ENCODE measurements at regions not wholly inside any gene's neighbourhood (a gene's known extent, or its start where the extent isn't known, plus 50 kb on each side); places are given as distances from the start of the nearest gene placed in this dataset.

DNA sequence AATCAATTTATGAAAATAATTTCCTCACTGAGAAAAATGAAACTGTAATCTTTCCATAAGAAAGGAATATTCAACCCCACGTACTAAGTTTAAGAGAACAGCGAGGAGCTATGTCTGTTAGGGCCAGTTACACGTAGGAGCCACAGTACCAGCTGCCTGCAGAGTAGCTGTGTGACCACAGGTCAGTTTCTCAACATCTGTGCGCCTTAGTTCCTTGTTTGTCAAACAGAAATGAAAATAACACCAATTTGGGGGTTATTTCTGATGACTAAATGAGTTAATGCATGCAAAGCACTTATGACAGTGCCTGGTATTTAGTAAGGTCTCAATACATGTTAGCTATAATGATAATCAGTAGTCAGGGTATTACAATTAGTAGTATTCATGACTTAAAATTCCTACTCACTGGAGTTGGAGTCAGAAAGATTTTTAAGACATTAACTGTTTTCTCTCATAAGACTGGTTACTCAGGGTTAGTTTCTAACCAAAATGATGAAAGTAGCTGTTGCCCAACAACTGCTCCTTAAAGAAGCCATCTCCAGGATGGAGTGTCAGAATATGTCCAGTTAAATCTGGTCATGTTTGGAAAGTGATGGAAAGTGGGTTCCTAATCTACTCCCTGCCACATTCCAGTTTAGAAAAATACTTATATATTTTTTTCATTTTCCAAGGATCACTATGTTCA, 85.8 kb upstream of the ZNF648 start:
- no peak for DNase-seq

DNA sequence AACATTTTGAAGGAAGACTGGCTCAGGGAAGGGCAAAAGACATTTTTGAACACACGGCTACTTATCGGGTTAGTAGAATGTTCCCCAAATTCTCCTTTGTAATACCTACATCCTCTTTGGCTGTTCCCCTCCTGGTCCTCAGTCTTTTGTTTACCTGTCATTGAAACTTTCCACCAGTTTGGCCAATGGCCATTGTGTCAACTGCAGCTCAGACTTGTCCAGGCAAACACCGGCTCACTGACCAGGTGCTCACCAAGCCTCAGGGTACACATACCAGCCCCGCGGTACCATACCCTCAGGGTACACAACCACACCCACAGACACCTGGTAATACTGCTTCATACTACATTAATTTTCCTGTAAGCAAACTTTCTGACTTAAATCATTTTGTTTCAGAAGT, 84.8 kb upstream of the ZNF648 start:
- no peak for DNase-seq

DNA sequence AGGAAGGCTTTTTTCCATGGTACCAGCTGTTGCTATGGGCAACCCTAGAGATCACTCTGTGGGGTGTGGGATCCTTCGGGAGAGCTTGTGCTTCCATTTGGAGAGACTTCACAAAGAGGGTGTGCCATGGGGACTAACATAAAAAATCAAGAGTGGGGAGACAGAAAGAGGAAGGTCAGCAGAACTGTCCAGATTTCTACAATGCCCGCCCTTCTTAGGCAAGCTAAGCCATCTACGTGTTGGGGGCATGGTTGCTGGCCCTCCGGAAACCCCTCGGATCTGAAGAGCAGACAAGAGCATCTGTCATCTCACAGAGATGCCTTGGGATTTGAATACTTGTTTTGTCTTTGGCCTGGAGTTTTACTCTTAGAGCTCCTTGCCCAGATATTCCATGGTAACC, 83.9 kb upstream of the ZNF648 start:
- no peak for DNase-seq

DNA sequence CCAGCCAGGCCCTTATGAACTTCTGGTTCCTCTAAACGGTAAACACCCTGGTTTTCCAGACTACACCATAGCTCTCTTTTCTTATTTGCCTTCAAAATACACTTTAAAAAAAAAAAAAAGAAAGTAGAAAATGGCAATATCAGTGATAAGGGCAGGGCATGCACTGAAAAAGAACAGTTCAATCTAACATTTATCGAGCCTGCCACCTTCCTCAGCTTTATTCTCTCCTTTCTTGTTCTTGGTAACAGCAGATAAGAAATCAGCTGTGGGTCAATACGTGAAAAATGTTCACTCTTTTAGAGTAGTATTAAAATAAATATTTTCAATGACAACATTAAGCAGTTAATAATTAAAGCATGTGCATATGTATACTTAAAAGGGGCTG, 83.1 kb upstream of the ZNF648 start:
- DNase-seq: no peak

DNA sequence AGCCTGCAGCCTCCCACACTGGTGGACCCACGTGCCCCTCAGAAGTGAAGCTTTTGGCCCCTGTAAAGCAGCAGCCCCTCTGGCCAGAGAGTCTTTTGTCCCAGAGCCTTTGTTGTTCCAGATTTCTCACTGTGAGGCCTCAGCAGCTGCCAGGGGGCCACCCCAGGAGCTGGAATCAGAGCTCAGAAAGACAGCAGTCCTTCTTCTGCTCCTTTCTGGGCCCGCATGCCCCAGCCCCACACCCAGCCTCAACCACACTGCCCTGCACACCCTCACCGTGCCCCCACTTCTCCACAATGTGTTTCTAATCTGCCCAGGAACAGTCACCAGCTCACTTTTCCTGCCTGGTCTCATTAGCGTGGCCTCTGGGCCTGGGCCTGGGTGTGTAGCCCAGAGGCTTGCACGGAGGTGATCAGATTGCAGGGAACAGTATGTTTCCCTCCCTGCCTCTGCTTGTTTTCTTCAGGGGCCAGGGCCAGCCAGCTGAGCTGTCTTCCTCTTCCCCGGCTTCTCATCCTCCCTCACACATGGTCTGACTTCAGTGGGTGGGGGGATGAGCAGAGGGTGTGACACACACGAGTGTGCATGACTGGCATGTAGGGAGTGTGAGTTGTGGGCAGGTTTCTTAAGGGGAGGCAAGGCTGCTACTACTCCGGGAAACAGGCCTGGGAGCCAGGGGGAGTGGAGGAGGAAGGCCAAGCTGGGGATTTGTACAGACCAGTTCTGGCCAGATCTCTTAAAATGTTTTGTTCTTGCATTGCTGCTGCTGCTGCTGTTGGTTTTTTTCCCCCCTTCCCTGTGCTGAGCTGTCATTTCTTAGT, 82.5 kb upstream of the ZNF648 start:
- DNase-seq: no peak

DNA sequence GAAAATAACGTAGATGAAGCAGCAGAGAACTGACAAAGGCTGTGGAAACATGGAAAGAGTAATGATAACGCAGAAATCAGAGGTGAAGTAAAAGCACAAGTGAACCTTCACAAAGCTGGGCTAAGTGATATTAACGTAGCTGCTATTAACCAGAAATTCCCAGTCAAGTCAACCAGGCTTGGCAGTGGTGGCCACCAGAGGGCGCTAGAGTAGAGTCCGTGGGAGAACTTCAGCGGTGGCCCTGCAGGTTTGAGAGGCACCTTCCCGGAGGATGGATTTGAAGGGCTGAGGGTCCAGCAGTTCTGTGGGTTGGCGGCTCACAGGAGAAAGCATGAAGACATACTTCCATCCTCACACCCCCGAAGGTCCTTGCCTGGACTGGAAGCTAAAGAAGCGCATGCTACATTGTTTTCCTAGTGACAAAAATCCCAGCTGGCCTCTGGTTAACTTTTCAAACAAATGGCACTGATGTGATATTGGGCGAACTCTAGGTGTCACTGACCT, 81.7 kb upstream of the ZNF648 start:
- peak; percentile 83 for DNase-seq

DNA sequence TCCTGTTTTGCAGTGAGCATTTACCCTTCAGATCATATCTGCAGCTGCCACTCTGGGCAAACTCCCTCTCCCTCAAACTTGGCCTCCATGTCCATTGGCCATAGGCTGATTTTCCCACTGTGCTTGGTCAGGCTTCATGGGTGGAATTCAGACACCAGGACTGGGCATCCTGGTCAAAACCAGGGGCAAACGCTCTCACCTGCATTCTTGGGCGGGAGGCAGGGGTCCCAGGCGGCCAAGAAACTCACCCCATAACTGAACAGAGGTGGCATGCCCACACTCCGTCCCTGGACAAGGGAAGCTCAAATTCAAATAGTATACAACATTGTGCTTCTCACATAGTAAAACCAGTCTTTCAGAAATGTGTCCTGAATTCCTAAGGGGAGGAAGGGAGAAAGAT, 81.1 kb upstream of the ZNF648 start:
- no peak for DNase-seq

DNA sequence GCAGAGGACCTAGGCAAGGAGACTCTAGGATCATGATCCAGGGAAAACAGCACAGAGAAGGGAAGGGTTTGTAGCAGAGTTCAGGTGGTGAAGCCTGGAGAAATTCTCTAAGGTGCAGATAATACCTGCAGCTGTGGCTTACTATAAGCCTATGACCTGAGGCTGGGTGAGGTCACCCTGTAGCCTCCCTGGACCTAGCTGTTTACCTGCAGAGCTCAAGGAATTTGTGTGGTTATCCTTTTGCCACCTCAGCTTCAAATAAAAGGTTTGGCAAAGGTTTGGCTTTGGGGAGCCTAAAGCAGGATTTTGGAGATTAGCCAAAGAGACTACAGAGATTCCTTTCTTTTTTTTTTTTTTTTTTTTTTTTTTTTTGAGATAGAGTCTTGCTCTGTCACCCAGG, 79.5 kb upstream of the ZNF648 start:
- DNase-seq: no peak

DNA sequence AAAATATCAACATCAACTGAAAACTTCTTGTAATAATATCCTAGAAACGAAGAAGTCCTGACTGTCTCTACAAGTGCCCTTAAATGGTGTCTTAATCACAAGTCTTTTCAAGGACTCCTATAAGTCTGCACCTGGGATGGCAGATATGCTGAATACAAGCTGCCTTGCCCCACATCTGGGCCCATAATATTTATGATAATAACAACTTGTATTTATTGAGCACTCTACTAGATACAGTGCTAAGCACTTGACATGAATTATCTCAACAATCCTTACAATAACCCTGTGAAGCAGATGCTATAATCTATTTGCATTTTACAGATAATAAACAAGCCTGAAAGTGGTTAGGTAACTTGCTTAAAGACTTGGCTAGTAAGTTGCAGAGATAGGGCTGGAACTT, 78.0 kb upstream of the ZNF648 start:
- no peak for DNase-seq

DNA sequence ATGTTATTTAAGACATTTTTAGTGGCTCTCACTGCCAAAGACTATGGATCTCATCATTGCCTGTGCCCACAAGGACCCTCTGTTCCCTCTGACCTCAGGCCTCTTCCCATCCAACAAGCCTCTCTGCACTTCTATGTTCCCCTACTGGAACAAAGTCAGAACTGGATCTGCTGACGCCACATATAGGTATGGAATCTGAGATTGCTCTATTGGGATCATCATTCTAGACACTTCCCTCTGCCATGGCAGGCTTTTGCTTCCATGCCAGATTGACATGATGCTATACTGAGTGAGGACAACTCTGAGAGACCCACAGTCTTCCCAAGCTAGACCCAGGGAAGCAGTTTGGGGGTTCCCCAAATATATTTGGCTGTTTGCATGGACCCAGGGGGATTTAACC, 76.0 kb upstream of the ZNF648 start:
- no peak for DNase-seq

DNA sequence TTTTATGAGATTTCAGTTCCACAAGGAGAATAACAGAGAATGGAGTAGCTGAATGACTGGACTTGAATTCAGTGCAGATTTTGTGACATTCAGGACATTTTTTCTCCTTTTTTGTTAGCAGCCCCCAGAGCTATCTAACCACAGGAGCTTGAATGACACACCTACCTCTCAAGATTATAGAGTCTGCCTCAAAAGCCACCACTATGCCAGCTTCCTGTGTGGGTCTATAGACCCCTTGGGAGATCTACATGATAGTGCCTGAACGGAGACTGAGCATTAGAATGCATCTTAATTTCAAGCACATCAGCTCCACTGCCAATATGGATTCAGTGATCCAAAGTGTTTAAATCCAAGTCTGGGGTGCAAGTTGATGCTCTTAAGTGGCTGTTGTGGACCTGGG, 74.4 kb upstream of the ZNF648 start:
- DNase-seq: no peak

DNA sequence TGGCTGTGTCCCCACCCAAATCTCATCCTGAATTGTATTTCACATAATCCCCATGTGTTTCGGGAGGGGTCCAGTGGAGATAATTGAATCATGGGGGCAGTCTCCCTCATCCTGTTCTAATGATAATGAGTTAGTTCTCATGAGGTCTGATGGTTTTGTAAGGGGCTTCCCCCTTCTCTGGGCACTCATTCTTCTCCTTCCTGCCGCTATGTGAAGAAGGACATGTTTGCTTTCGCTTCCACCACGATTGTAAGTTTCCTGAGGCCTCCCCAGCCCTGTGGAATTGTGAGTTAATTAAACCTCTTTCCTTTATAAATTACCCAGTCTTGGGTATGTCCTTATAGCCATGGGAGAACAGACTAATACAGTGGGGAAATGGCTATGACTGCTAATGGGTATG, 72.7 kb upstream of the ZNF648 start:
- no peak for DNase-seq

DNA sequence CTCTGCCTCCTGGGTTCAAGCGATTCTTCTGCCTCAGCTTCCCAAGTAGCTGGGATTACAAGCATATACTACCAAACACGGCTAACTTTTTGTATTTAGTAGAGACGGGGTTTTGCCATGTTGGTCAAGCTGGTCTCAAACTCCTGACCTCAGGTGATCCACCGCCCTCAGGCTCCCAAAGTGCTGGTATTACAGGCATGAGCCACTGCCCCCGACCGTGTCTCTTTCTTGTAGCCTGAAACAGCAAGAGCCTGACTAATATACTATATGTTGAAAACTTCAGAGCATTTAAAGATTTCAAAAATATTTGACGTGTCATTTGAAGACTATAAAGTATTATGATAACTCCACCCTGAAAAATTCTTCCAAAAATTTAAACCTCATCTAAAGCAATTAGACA, 71.7 kb upstream of the ZNF648 start:
- no peak for DNase-seq

DNA sequence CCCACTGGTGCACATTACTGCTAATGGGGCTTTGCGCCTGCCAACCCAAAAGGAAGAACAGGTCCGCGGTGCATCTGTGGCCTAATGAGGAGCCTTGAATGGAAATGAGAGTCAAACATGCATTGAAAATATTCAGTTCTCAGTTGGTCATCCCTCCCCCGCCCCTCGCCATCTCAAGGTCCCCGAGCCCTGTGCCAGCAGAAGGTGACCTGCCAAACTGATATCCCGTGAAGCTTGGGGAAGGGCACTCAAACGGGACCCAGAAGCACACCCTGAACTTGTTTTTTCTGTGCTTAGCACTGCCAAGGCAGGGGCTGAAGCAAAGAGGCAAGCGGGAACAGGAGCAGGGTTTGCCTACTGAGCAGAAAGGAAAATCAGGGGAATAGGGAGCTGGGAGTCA, 67.9 kb upstream of the ZNF648 start:
- no peak for DNase-seq

DNA sequence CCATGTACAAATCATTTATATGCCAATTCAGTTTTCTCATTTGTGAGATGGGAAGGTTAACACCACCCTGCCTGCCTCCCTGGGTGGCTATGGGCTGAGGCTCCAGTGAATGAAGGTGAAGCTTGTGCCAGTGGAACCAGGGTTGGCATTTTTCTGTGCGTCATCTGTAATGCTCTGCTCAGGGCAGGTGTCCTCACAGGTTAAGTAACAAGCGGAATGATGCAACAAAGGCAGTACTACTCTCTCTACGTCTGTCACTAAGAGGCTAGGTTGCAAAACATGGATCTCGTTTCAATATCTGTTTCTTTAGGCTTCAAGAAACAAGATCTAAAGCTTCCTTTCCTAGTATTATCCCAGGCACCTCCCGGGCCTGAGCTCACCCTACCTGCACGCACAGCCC, 67.0 kb upstream of the ZNF648 start:
- DNase-seq: no peak

DNA sequence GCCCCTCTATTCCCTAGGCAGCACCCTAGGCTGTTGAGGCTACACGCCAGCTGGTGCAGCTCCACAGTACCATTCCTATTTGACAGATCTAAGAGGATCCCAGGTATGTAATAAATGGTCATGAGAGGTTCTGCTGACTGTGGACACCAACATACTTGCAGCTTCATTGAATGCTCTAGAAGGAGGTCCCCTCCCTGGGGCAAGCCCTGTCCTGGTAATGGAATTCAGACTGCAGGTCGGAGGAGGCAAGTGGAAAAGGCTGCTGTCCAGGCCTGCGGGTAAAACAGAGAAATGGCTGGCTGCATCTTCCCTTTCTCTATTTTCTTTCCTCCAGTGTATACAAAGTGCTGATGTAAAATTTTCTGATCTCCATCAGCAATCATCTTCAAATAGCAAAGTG, 66.1 kb upstream of the ZNF648 start:
- no peak for DNase-seq

DNA sequence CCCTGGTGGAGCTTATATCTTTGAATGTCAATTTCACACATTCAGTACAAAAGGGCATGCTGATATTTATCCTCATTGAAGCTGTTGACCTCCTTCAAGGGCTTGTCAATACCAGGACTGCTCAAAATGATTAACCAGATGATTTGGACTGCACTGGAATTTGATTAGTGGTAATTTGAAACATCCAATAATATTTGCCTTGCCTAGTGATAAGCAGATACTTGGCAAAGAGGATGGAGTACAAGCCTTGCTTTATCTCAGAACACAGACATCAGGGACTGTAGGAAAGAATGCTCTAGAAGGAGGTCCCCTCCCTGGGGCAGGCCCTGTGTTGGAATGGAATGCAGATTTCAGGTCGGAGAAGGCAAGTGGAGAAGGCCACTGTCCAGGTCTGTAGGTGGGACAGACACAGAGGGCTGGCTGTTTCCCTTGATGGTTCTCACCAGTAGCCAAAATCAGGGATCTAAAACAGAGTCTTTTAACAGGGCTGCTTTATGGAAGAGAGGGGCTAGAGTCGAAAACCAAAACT, 64.8 kb upstream of the ZNF648 start:
- DNase-seq: no peak

DNA sequence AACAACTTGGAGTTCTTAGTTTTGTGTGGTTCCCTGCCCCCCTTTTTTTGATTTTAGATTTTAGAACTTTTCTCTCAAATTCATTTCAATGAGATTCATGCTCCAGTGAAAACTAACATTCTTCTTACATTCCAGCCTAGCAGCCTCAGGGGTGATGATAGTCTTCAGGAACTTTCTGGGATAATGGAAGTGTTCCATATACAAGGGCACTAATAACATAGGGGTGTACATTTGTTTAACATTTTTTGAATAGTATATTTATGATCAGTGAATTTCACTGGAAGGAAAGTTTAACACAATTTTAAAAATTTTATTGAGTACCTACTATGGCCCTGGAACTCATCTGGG, 61.4 kb upstream of the ZNF648 start:
- DNase-seq: no peak

DNA sequence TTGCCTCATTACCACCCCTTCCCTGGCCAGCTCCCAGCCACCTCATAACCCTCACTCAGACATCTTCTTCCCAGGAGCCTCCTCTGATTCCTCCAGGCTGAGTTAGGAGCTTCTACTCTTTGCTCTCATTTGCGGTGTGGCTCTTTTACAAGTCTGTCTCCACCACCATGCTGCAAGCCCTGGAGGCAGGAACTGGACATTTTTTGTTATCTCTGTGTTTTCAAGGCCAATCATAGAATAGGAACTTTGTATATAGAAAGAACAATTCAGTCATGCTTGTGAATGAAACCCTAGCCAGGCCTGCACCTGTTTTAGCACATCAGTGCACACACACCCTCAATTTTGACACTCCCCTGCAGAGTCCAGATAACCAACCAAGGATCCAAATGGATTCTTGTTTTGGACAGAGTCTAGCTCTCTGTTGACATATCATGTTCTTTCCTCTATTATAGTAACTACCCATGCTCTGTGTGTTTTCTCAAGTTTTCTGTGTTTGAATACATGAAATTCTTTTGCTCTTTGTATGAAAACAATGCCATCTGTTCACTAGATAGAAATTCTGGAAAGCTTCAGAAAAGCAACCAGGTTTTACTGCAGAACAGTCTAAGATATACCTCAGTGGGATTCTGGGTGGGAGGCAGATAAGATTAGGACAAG, 60.9 kb upstream of the ZNF648 start:
- DNase-seq: no peak

DNA sequence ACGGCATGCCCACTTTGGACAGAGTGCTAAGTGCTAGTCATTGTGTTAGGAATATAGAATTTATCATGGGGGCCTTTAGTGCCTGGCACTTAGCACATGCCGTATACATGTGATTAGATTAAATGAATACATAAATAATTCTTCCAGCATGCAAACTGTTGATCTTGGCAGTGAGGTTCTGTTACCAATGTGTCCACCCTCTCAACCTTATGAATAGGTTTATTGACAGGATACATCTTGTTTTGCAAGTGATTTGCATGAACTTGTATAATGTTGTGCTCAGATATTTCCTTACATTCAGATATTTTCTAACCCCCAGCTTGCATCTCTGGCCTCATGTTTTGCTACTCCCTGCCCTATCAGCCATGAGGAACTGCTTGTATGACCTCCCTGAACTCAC, 60.3 kb upstream of the ZNF648 start:
- DNase-seq: no peak

DNA sequence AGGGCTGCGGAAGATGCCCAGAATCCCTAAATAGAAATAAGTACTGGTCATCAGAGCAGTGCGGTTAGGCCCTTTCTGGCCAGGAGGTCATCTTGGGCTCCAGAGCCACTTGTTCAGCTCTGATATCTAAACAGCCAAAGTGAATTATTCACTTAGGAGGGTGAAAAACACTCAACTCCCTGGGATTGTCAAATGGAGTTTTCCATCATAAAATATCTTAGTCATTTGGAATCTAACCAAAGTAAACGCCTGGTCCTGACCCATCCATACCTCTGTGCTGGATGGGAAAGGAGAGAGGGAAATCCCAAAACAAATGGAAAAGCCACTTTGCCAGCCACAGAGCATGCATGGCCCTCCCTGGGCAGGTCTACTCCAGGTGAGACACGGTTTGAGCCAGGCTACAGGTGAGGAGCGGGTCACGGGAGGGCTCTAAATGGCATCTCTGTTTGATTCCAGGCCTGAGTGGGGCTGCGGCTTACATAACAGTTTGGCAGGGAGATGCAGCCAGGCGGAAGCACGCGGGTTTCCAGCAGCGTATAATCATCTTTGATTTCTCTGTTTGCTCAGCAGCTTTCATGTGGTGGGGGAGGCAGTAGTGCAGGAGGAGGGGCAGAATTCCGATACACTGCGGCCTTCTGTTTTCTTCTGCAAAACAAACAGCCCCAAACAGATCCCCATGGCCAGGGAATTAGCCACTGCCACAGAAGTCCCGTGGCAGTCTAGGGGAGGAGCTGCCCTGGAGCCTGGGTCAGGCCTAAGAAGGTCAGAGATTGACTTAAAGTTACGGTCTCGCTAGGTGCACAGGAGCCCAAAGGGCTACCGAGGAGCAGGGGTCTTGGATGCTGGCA, 59.1 kb upstream of the ZNF648 start:
- no peak for DNase-seq

DNA sequence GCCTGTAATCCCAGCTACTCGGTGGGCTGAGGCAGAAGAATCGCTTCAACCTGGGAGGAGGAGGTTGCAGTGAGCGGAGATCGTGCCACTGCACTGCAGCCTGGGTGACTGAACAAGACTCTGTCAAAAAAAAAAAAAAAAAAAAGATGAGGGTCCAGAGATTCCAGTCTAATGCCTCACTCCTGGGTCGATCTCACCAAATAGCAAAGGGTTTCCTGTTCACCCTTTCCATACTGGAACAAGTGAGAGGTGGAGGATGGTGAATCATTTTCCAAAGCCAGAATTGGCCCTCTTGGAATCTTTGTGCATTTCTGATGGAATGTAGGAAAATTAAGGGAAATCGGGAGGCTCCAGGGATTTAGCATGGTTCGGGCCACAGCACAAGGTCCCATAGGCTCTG, 58.1 kb upstream of the ZNF648 start:
- no peak for DNase-seq

DNA sequence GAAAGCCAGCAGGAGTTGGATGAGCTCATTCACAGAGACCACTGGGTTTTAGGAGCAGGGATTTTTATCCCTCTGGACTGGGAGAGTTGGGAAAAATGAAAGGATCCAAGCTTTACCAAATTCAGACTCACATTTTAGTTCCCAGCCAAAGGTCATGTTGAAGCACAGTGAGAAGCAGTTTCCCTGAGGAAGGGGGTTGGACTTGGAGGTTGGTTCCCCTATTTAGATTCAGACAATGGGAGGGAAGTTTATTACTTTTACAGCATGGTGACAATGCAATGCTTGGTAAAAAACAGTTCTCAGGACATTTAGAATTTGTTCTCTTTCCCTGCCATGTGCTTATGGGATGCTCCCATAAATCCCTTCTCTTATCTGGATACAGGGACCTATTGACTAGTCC, 57.3 kb upstream of the ZNF648 start:
- DNase-seq: no peak

Measured in effector CD4-positive, alpha-beta T cell (primary cell).